NCI-H2107 treated with DMSO at 0.1 percent for 48 hours (cell line): ENCODE measurements at regions not wholly inside any gene's neighbourhood (a gene's known extent, or its start where the extent isn't known, plus 50 kb on each side); places are given as distances from the start of the nearest gene placed in this dataset.
"Not testable (repeated sequence)": the region's sequence is repeated elsewhere in the genome, so short reads cannot be mapped to it uniquely, and the experiment has no call there.

Experiments
- DNase-seq: peaks from one replicate; lab custom pipeline; 2025; ENCODE audit not compliant: unreplicated experiment; lab: John Stamatoyannopoulos, UW

- DNase-seq, result no peak
These were observed 167.9 kb downstream of the NRN1 start for GRCh38 chr6:5838656-5839396.

- DNase-seq, result no peak
These were observed 169.4 kb downstream of the NRN1 start for GRCh38 chr6:5837323-5837722.

GRCh38 chr6:5836597-5836996 lies 170.1 kb downstream of the NRN1 start:
- DNase-seq, result not testable (repeated sequence)

- DNase-seq, result no peak
These were observed 173.6 kb downstream of the NRN1 start for GRCh38 chr6:5833120-5833519.

- DNase-seq, result no peak
These were observed 174.1 kb downstream of the NRN1 start for GRCh38 chr6:5832668-5833067.

GRCh38 chr6:5831219-5831862 lies 175.4 kb downstream of the NRN1 start:
- DNase-seq, result not testable (repeated sequence)

GRCh38 chr6:5828296-5828695 lies 178.4 kb downstream of the NRN1 start:
- no peak for DNase-seq

GRCh38 chr6:5827056-5827904 lies 179.4 kb downstream of the NRN1 start:
- no peak for DNase-seq

GRCh38 chr6:5824382-5824983 lies 182.2 kb downstream of the NRN1 start:
- not testable (repeated sequence) for DNase-seq
